H9 (cell line): ENCODE measurements at regions not wholly inside any gene's neighbourhood (a gene's known extent, or its start where the extent isn't known, plus 50 kb on each side); places are given as distances from the start of the nearest gene placed in this dataset.

ENCODE experiments used
- DNase-seq: peaks from one replicate; pipeline ENCODE4 v3.0.0-alpha.2; 2017
- H2AFZ ChIP-seq: one replicate; pipeline ENCODE4 v1.6.1; 2013; ENCODE audit warnings: mild to moderate bottlenecking, low read length, control low read depth, moderate library complexity
- H2AK5ac ChIP-seq: 2 replicates; pipeline ENCODE4 v1.6.1; 2013; ENCODE audit warnings: low read length, control low read depth, mixed read lengths; ENCODE audit not compliant: insufficient read length
- H2BK120ac ChIP-seq: one replicate; pipeline ENCODE4 v1.6.1; 2013; ENCODE audit warnings: low read depth, mild to moderate bottlenecking, low read length, control low read depth, inconsistent platforms; ENCODE audit not compliant: poor library complexity, severe bottlenecking
- H2BK12ac ChIP-seq: 2 replicates; pipeline ENCODE4 v1.6.1; 2013; ENCODE audit warnings: low read length, control low read depth, mixed read lengths, low read depth; ENCODE audit not compliant: insufficient read length
- H2BK15ac ChIP-seq: 2 replicates; pipeline ENCODE4 v1.6.1; 2013; ENCODE audit warnings: low read depth, low read length, control low read depth
- H2BK20ac ChIP-seq: one replicate; pipeline ENCODE4 v1.6.1; 2013; ENCODE audit warnings: low read depth, mild to moderate bottlenecking, low read length, control low read depth, inconsistent platforms; ENCODE audit not compliant: poor library complexity, severe bottlenecking
- H2BK5ac ChIP-seq: 2 replicates; pipeline ENCODE4 v1.6.1; 2013; ENCODE audit warnings: low read length, control low read depth, mixed read lengths; ENCODE audit not compliant: insufficient read length
- H3K14ac ChIP-seq: 2 replicates; pipeline ENCODE4 v1.6.1; 2013; ENCODE audit warnings: low read length, control low read depth; ENCODE audit not compliant: insufficient read depth
- H3K18ac ChIP-seq: 2 replicates; pipeline ENCODE4 v1.6.1; 2013; ENCODE audit warnings: low read depth, mild to moderate bottlenecking, mixed read lengths, low read length, control low read depth; ENCODE audit not compliant: insufficient read length
- H3K23ac ChIP-seq: 2 replicates; pipeline ENCODE4 v1.6.1; 2013; ENCODE audit warnings: low read length, control low read depth, mixed read lengths, low read depth; ENCODE audit not compliant: insufficient read length
- H3K23me2 ChIP-seq: 2 replicates; pipeline ENCODE4 v1.6.1; 2013; ENCODE audit warnings: low read depth, mild to moderate bottlenecking, mixed read lengths, low read length, control low read depth; ENCODE audit not compliant: insufficient read length, poor library complexity, severe bottlenecking
- H3K27ac ChIP-seq: 2 replicates; pipeline ENCODE4 v1.5.1; 2013; ENCODE audit warnings: low read length, control low read depth, mixed read lengths, low read depth; ENCODE audit not compliant: insufficient read length
- H3K27me3 ChIP-seq: 2 replicates; pipeline ENCODE4 v1.6.1; 2013; ENCODE audit warnings: low read length, control low read depth, inconsistent platforms; ENCODE audit not compliant: insufficient read depth
- H3K4ac ChIP-seq: 2 replicates; pipeline ENCODE4 v1.6.1; 2013; ENCODE audit warnings: low read depth, mild to moderate bottlenecking, control low read depth, inconsistent platforms, low read length, moderate library complexity
- H3K4me1 ChIP-seq: 2 replicates; pipeline ENCODE4 v1.6.1; 2013; ENCODE audit warnings: low read length, control low read depth, inconsistent platforms; ENCODE audit not compliant: insufficient read depth
- H3K4me2 ChIP-seq: 2 replicates; pipeline ENCODE4 v1.6.1; 2013; ENCODE audit warnings: low read length, control low read depth, mixed read lengths; ENCODE audit not compliant: insufficient read length, insufficient read depth
- H3K56ac ChIP-seq: 2 replicates; pipeline ENCODE4 v1.6.1; 2013; ENCODE audit warnings: low read depth, mild to moderate bottlenecking, mixed read lengths, low read length, control low read depth; ENCODE audit not compliant: insufficient read length
- H3K79me1 ChIP-seq: 2 replicates; pipeline ENCODE4 v1.6.1; 2013; ENCODE audit warnings: low read depth, mild to moderate bottlenecking, moderate library complexity, low read length, control low read depth, inconsistent platforms; ENCODE audit not compliant: insufficient read depth, poor library complexity, severe bottlenecking
- H3K79me2 ChIP-seq: 2 replicates; pipeline ENCODE4 v1.6.1; 2013; ENCODE audit warnings: low read length, control low read depth, inconsistent platforms; ENCODE audit not compliant: insufficient read depth
- H3K9ac ChIP-seq: 2 replicates; pipeline ENCODE4 v1.6.1; 2013; ENCODE audit warnings: low read length, control low read depth, mixed read lengths; ENCODE audit not compliant: insufficient read length; ENCODE audit errors: extremely low read depth
- H3K9me3 ChIP-seq: one replicate; pipeline ENCODE4 v1.6.1; 2013; ENCODE audit warnings: low read depth, low read length, inconsistent platforms; ENCODE audit not compliant: control insufficient read depth
- H3T11ph ChIP-seq: one replicate; pipeline ENCODE4 v1.6.1; 2013; ENCODE audit warnings: mild to moderate bottlenecking, low read length, control low read depth, inconsistent platforms
- H4K20me1 ChIP-seq: one replicate; pipeline ENCODE4 v1.6.1; 2013; ENCODE audit not compliant: control insufficient read depth, insufficient read length, insufficient read depth
- H4K5ac ChIP-seq: 2 replicates; pipeline ENCODE4 v1.6.1; 2013; ENCODE audit warnings: low read depth, mild to moderate bottlenecking, mixed read lengths, low read length, control low read depth; ENCODE audit not compliant: insufficient read length
- H4K8ac ChIP-seq: replicated peaks from 2 replicates; pipeline ENCODE4 v1.6.1; 2013; ENCODE audit warnings: low read length, control low read depth, mixed read lengths, low read depth; ENCODE audit not compliant: insufficient read length
- H4K91ac ChIP-seq: 2 replicates; pipeline ENCODE4 v1.6.1; 2013; ENCODE audit warnings: low read depth, mild to moderate bottlenecking, moderate library complexity, mixed read lengths, low read length, control low read depth; ENCODE audit not compliant: insufficient read length
- H3K27ac Mint-ChIP-seq, 3 experiments: 2 replicates in 2 of 3; 3 replicates in 1 of 3; pipeline ENCODE4 v1.8.0; 2020 to 2021; ENCODE audit warnings: mixed read lengths in 3 of 3, mild to moderate bottlenecking in 1 of 3, moderate library complexity in 1 of 3
- H3K27me3 Mint-ChIP-seq: 2 replicates; pipeline ENCODE4 v1.8.0; 2021; ENCODE audit warnings: low read depth, mild to moderate bottlenecking, moderate library complexity, mixed read lengths
- H3K36me3 Mint-ChIP-seq, 3 experiments: 2 replicates in 2 of 3; 3 replicates in 1 of 3; pipeline ENCODE4 v1.8.0; 2020 to 2021; ENCODE audit warnings: low read depth in 3 of 3, mixed read lengths in 3 of 3; ENCODE audit not compliant: insufficient read depth in 1 of 3
- H3K4me1 Mint-ChIP-seq, 2 experiments: 2 replicates each; pipeline ENCODE4 v1.8.0; 2020; ENCODE audit warnings: mixed read lengths in 2 of 2
- H3K4me3 Mint-ChIP-seq, 2 experiments: 2 replicates in 1 of 2; 3 replicates in 1 of 2; pipeline ENCODE4 v1.8.0; 2020 to 2021; ENCODE audit warnings: mild to moderate bottlenecking in 2 of 2, mixed read lengths in 2 of 2, moderate library complexity in 1 of 2
- H3K9me3 Mint-ChIP-seq, 2 experiments: 2 replicates in 1 of 2; 3 replicates in 1 of 2; pipeline ENCODE4 v1.8.0; 2020; ENCODE audit warnings: mild to moderate bottlenecking in 2 of 2, mixed read lengths in 2 of 2, moderate library complexity in 1 of 2
- CTCF ChIP-seq: fragments of 200-600 bp; sonication (generic); conservative IDR thresholded peaks from 3 replicates; pipeline ENCODE4 v1.8.0; 2021; ENCODE audit warnings: antibody characterized with exemption, mild to moderate bottlenecking
- WGBS: extraction: QIAGEN DNeasy Blood & Tissue Kit; methylation state at CpG from one replicate; pipeline ENCODE4 v1.1.7; 2013; ENCODE audit warnings: missing lambda C conversion rate, low lambda C conversion rate, mixed read lengths; ENCODE audit not compliant: insufficient read length; ENCODE audit errors: extremely low coverage; 5-methylcytosine and 5-hydroxymethylcytosine counted together

GRCh38 chr12:115306380-115306779, 622.4 kb upstream of the TBX3 start:
- H4K91ac ChIP-seq: no peak overlapping the region
- H2AFZ ChIP-seq: no peak overlapping the region
- no peak overlapping the region for H2BK15ac ChIP-seq
- no peak overlapping the region for H2BK120ac ChIP-seq
- no peak for DNase-seq
- no peak overlapping the region for H3K9ac ChIP-seq
- no peaks in the 10 kb centered on the region for H3K79me1 ChIP-seq
- H3K27ac Mint-ChIP-seq: no peak overlapping the region
- H2BK12ac ChIP-seq: no peak overlapping the region
- H3K4me2 ChIP-seq: no peak overlapping the region
- no peaks in the 10 kb centered on the region for H3K4me1 ChIP-seq
- H3K27me3 Mint-ChIP-seq: peaks cover 4% of the 10 kb centered on the region
- no peak overlapping the region for H2BK20ac ChIP-seq
- no peak overlapping the region for H3T11ph ChIP-seq
- no CpG with 5 or more reads among the region's 4 CpGs for WGBS
- H2BK5ac ChIP-seq: no peak overlapping the region
- H4K20me1 ChIP-seq: no peaks in the 10 kb centered on the region
- H3K56ac ChIP-seq: no peak overlapping the region
- no peak overlapping the region for H4K5ac ChIP-seq
- no peak overlapping the region for H2AK5ac ChIP-seq
- no peak overlapping the region for H3K18ac ChIP-seq
- TF ChIP-seq CTCF: no peak
- no peak overlapping the region for H3K23ac ChIP-seq
- H3K14ac ChIP-seq: no peak overlapping the region
- no peak overlapping the region for H3K27ac ChIP-seq
- no peaks in the 10 kb centered on the region for H3K79me2 ChIP-seq
- no peak overlapping the region for H4K8ac ChIP-seq
- no peaks in the 10 kb centered on the region for H3K27me3 ChIP-seq
- no peaks in the 10 kb centered on the region for H3K23me2 ChIP-seq
- no peaks in the 10 kb centered on the region for H3K36me3 Mint-ChIP-seq
- H3K9me3 Mint-ChIP-seq: no peaks in the 10 kb centered on the region; a peak in 1 of 5 replicates
- H3K9me3 ChIP-seq: no peaks in the 10 kb centered on the region
- no peak overlapping the region for H3K4me3 Mint-ChIP-seq
- H3K4ac ChIP-seq: no peak overlapping the region
- H3K4me1 Mint-ChIP-seq: peaks cover 0 to 7% of the 10 kb centered on the region in 2 experiments; a peak in 3 of 4 replicates
